GM18511 (cell line): ENCODE measurements at regions not wholly inside any gene's neighbourhood (a gene's known extent, or its start where the extent isn't known, plus 50 kb on each side); places are given as distances from the start of the nearest gene placed in this dataset.

Source experiments
- ATAC-seq: cut with Tn5 transposase; IDR thresholded peaks from one replicate; pipeline ENCODE4 v1.9.1; 2021; ENCODE audit warnings: mild to moderate bottlenecking, moderate library complexity; ENCODE audit not compliant: unreplicated experiment

- ATAC-seq, result no peak
These were observed 106.3 kb upstream of the CRHR1 start for GRCh38 chr17:45677770-45678169.

GRCh38 chr17:45679426-45679825, 104.7 kb upstream of the CRHR1 start:
- ATAC-seq, result no peak

- ATAC-seq, result no peak
These were observed 103.8 kb upstream of the CRHR1 start for GRCh38 chr17:45680360-45680759.

- no peak for ATAC-seq
These were observed 102.4 kb upstream of the CRHR1 start for GRCh38 chr17:45681706-45682105.

GRCh38 chr17:45686250-45686649, 97.9 kb upstream of the CRHR1 start:
- ATAC-seq, result no peak

GRCh38 chr17:45687594-45687993, 96.5 kb upstream of the CRHR1 start:
- ATAC-seq, result no peak

GRCh38 chr17:45688353-45688752, 95.8 kb upstream of the CRHR1 start:
- ATAC-seq, result no peak

GRCh38 chr17:45688820-45689219, 95.3 kb upstream of the CRHR1 start:
- ATAC-seq, result no peak

GRCh38 chr17:45689451-45689850, 94.7 kb upstream of the CRHR1 start:
- ATAC-seq, result no peak

- ATAC-seq, result no peak
These were observed 93.4 kb upstream of the CRHR1 start for GRCh38 chr17:45690625-45691275.

- no peak for ATAC-seq
These were observed 91.5 kb upstream of the CRHR1 start for GRCh38 chr17:45692661-45693060.

- no peak for ATAC-seq
These were observed 90.3 kb upstream of the CRHR1 start for GRCh38 chr17:45693792-45694191.

- no peak for ATAC-seq
These were observed 87.7 kb upstream of the CRHR1 start for GRCh38 chr17:45696442-45696841.

- ATAC-seq, result no peak
These were observed 87.0 kb upstream of the CRHR1 start for GRCh38 chr17:45697076-45697475.

GRCh38 chr17:45700171-45701090, 83.7 kb upstream of the CRHR1 start:
- no peak for ATAC-seq

- no peak for ATAC-seq
These were observed 81.4 kb upstream of the CRHR1 start for GRCh38 chr17:45702666-45703266.

- ATAC-seq, result no peak
These were observed 80.8 kb upstream of the CRHR1 start for GRCh38 chr17:45703348-45703747.

GRCh38 chr17:45703806-45704205, 80.3 kb upstream of the CRHR1 start:
- ATAC-seq, result no peak

GRCh38 chr17:45704251-45704650, 79.9 kb upstream of the CRHR1 start:
- no peak for ATAC-seq

GRCh38 chr17:45705123-45706009, 78.8 kb upstream of the CRHR1 start:
- ATAC-seq, result no peak

GRCh38 chr17:45706033-45706432, 78.1 kb upstream of the CRHR1 start:
- ATAC-seq, result no peak
